HepG2 (cell line): ENCODE measurements at regions not wholly inside any gene's neighbourhood (a gene's known extent, or its start where the extent isn't known, plus 50 kb on each side); places are given as distances from the start of the nearest gene placed in this dataset.

Experiments used
- ATAC-seq: fragments of 200-7000 bp; cut with Tn5 transposase; 3 replicates; pipeline ENCODE4 v1.9.1; 2020; ENCODE audit warnings: mild to moderate bottlenecking, moderate library complexity
- BruUV-seq: library from RNA; stranded (reverse); fragments of 400-500 nt; replicated peaks from 2 replicates; lab custom pipeline; 2021; lab: Mats Ljungman, UMichigan
- CTCF ChIA-PET: fragments of 300-600 bp; formaldehyde crosslinking; extraction: SDS; loops from one replicate; lab custom pipeline; 2021; ENCODE audit warnings: low total read pairs, inconsistent platforms, low intra/inter-chr PET ratio; lab: Yijun Ruan, JAX
- POLR2A ChIA-PET: fragments of 350-600 bp; sonication (Branson Sonifier 250); formaldehyde crosslinking; loops from one replicate; lab custom pipeline; 2020; ENCODE audit warnings: antibody characterized with exemption, inconsistent platforms; lab: Yijun Ruan, JAX
- DNase-seq: peaks from one replicate; pipeline ENCODE4 v3.0.0-alpha.2; 2015; ENCODE audit warnings: low spot score
- FAIRE-seq: peaks from 3 replicates; lab custom pipeline; 2011; peaks lifted over from hg19 to GRCh38; lab: Jason Lieb, UNC
- H2AFZ ChIP-seq: one replicate; pipeline ENCODE4 v1.6.1; 2011; ENCODE audit warnings: low read length, inconsistent platforms
- H3K27ac ChIP-seq: fragments of 300-600 bp; 3 replicates; pipeline ENCODE4 v1.8.0; 2011; ENCODE audit warnings: mixed run types, mild to moderate bottlenecking, mixed read lengths, low read length, inconsistent platforms; ENCODE audit not compliant: insufficient read depth; ENCODE audit errors: extremely low read length
- H3K27me3 ChIP-seq, 2 experiments: fragments of 200-600 bp in 1 of 2; 2 replicates in 1 of 2; 3 replicates in 1 of 2; pipeline versions ENCODE4 v1.6.0 to v1.8.0; 2011; ENCODE audit warnings: low read length in 2 of 2, mild to moderate bottlenecking in 2 of 2, moderate library complexity in 2 of 2, inconsistent platforms in 1 of 2; ENCODE audit not compliant: insufficient read depth in 2 of 2, control insufficient read depth in 1 of 2
- H3K36me3 ChIP-seq, 2 experiments: fragments of 200-600 bp in 1 of 2; replicated peaks in 1 of 2; 2 replicates in 1 of 2; 3 replicates in 1 of 2; pipeline versions ENCODE4 v1.5.1 to v1.8.0; 2011; ENCODE audit warnings: low read length in 2 of 2, inconsistent platforms in 1 of 2; ENCODE audit not compliant: insufficient read depth in 2 of 2, control insufficient read depth in 1 of 2
- H3K4me1 ChIP-seq: 2 replicates; pipeline ENCODE4 v1.5.1; 2012; ENCODE audit warnings: low read length, inconsistent platforms; ENCODE audit not compliant: insufficient read depth
- H3K4me2 ChIP-seq: 2 replicates; pipeline ENCODE4 v1.6.0; 2011; ENCODE audit warnings: low read depth, low read length, inconsistent platforms
- H3K4me3 ChIP-seq, 3 experiments: fragments of 200-600 bp in 1 of 3; sonication (generic), shearing (Covaris generic) in 1 of 3; replicated peaks in 1 of 3; 2 replicates each; pipeline ENCODE4 v1.5.1; 2011 to 2016; ENCODE audit warnings: low read length in 3 of 3, inconsistent platforms in 2 of 3, low read depth in 2 of 3, mild to moderate bottlenecking in 2 of 3, control low read depth in 1 of 3, mixed read lengths in 1 of 3; ENCODE audit not compliant: insufficient read depth in 1 of 3
- H3K79me2 ChIP-seq: one replicate; pipeline ENCODE4 v1.6.1; 2011; ENCODE audit warnings: low read length, inconsistent platforms; ENCODE audit not compliant: insufficient read depth
- H3K9ac ChIP-seq: 2 replicates; pipeline ENCODE4 v1.6.0; 2011; ENCODE audit warnings: mild to moderate bottlenecking, low read depth, low read length, inconsistent platforms; ENCODE audit not compliant: insufficient read depth
- H3K9me3 ChIP-seq: 2 replicates; pipeline ENCODE4 v1.5.1; 2012; ENCODE audit warnings: mild to moderate bottlenecking, low read length
- H4K20me1 ChIP-seq: 2 replicates; pipeline ENCODE4 v1.6.0; 2011; ENCODE audit warnings: inconsistent platforms, mild to moderate bottlenecking, low read length, moderate library complexity; ENCODE audit not compliant: insufficient read depth
- DPF2 ChIP-seq: sonication (generic); formaldehyde crosslinking; IDR thresholded peaks from 2 replicates; pipeline ENCODE4 v1.4.0; 2020; ENCODE audit warnings: mild to moderate bottlenecking, low read depth, missing genetic modification reagents, borderline replicate concordance
- ETV6 ChIP-seq: sonication (generic); formaldehyde crosslinking; conservative IDR thresholded peaks from 2 replicates; pipeline ENCODE4 v1.4.0; 2020; ENCODE audit warnings: missing genetic modification reagents
- EZH2 ChIP-seq: conservative IDR thresholded peaks from 2 replicates; pipeline ENCODE4 v1.6.1; 2012; ENCODE audit warnings: mild to moderate bottlenecking, low read depth, low read length, moderate library complexity
- HDAC6 ChIP-seq: fragments of 200-600 bp; sonication (generic); IDR thresholded peaks from 2 replicates; pipeline ENCODE4 v1.7.0; 2017; ENCODE audit warnings: mild to moderate bottlenecking, antibody characterized with exemption, low read length, low read depth
- MEIS2 ChIP-seq: sonication (generic); formaldehyde crosslinking; IDR thresholded peaks from 2 replicates; pipeline ENCODE4 v1.9.0; 2021; ENCODE audit warnings: mild to moderate bottlenecking, missing genetic modification reagents
- NR1H2 ChIP-seq: sonication (generic); formaldehyde crosslinking; IDR thresholded peaks from 2 replicates; pipeline ENCODE4 v1.8.1; 2022; ENCODE audit warnings: low read depth, missing genetic modification reagents, borderline replicate concordance
- PHF8 ChIP-seq: sonication (generic); formaldehyde crosslinking; IDR thresholded peaks from 2 replicates; pipeline ENCODE4 v1.5.0; 2020; ENCODE audit warnings: missing genetic modification reagents
- RNF2 ChIP-seq: fragments of 450-650 bp; conservative IDR thresholded peaks from 2 replicates; pipeline ENCODE4 v1.6.1; 2016; ENCODE audit warnings: low read depth
- ZBTB21 ChIP-seq: sonication (generic); formaldehyde crosslinking; IDR thresholded peaks from 2 replicates; pipeline ENCODE4 v1.4.0; 2020; ENCODE audit warnings: missing genetic modification reagents
- ZNF329 ChIP-seq: sonication (generic); formaldehyde crosslinking; IDR thresholded peaks from 2 replicates; pipeline ENCODE4 v1.9.0; 2021; ENCODE audit warnings: low read depth, mild to moderate bottlenecking, missing genetic modification reagents
- ZNF451 ChIP-seq: sonication (generic); formaldehyde crosslinking; IDR thresholded peaks from 2 replicates; pipeline ENCODE4 v1.5.0; 2020; ENCODE audit warnings: mild to moderate bottlenecking, missing genetic modification reagents
- ZNF558 ChIP-seq: sonication (generic); formaldehyde crosslinking; IDR thresholded peaks from 2 replicates; pipeline ENCODE4 v1.9.0; 2022; ENCODE audit warnings: mild to moderate bottlenecking, missing genetic modification reagents, borderline replicate concordance
- ZNF567 ChIP-seq: sonication (generic); formaldehyde crosslinking; IDR thresholded peaks from 2 replicates; pipeline ENCODE4 v1.8.1; 2023; ENCODE audit warnings: mild to moderate bottlenecking, missing genetic modification reagents, borderline replicate concordance
- WGBS: methylation state at CpG from one replicate; pipeline ENCODE4 v1.1.6; 2017; ENCODE audit warnings: low lambda C conversion rate; 5-methylcytosine and 5-hydroxymethylcytosine counted together
- in situ Hi-C: cut with HindIII; loops from 2 replicates; pipeline ENCODE4 v1.10.0; 2017; ENCODE audit warnings: low pct_unique_long_range_greater_than_20kb; ENCODE audit not compliant: extremely low pct_ligation_motif_present
- intact Hi-C: fragments of 100-400 bp; cut with micrococcal nuclease; formaldehyde crosslinking; loops from one replicate; pipeline ENCODE4 v1.10.0; 2022; ENCODE audit not compliant: unreplicated experiment
- TF ChIP-seq, protein P1 (sequence below): sonication (generic); formaldehyde crosslinking; IDR thresholded peaks from 2 replicates; pipeline ENCODE4 v1.4.0; 2020; ENCODE audit warnings: mild to moderate bottlenecking, low read depth, missing genetic modification reagents
- TF ChIP-seq, protein P2 (sequence below): sonication (generic); formaldehyde crosslinking; IDR thresholded peaks from 2 replicates; pipeline ENCODE4 v1.8.0; 2022; ENCODE audit warnings: mild to moderate bottlenecking, missing genetic modification reagents, borderline replicate concordance
- TF ChIP-seq, protein P3 (sequence below): sonication (generic); formaldehyde crosslinking; IDR thresholded peaks from 2 replicates; pipeline ENCODE4 v1.5.1; 2020; ENCODE audit warnings: mild to moderate bottlenecking, missing genetic modification reagents, borderline replicate concordance

DNA sequence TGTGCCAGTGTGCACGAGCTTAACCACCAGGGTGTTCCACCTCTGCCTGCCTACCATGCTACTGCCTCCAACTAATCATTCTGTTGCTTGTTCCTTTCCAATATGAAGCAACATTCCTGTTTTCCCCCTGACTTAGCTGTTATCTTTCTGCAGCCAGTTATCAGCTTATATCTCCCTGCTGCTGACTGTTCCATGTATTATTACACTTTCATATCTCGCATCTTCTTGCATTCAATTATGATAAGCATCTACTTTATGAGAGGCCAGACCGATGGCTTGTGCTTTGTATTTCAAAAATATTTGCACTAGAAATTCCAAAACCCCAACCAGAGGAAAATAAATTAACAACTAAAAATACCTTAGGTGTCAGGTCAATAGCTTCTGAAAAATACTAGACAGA, 394.0 kb upstream of the BRINP1 start:
- intact Hi-C loops (no loop called here), in situ Hi-C loops (no loop called here)
- no TSS peak for BruUV-seq
- ChIA-PET CTCF (no interaction called here), POLR2A (no interaction called here)
- no peak overlapping the region for H2AFZ ChIP-seq
- H3K4me1 ChIP-seq, result no peaks in the 10 kb centered on the region
- H3K79me2 ChIP-seq, result no peaks in the 10 kb centered on the region
- DNase-seq (no peak), FAIRE-seq (no peak), ATAC-seq (no peak)
- TF ChIP-seq HDAC6 (no peak), MEIS2 (CRISPR knock-in tag) (no peak), PHF8 (CRISPR knock-in tag) (no peak), EZH2 (no peak), DPF2 (CRISPR knock-in tag) (no peak)
- H3K4me3 ChIP-seq, result no peak overlapping the region
- H3K27ac ChIP-seq, result no peak overlapping the region
- H3K9me3 ChIP-seq, result no peaks in the 10 kb centered on the region
- H3K27me3 ChIP-seq, result no peaks in the 10 kb centered on the region
- 0% methylated on average over 3 of the region's 3 CpGs for WGBS
- H3K36me3 ChIP-seq, result no peaks in the 10 kb centered on the region
- H3K4me2 ChIP-seq, result no peak overlapping the region
- H3K9ac ChIP-seq, result no peak overlapping the region
- H4K20me1 ChIP-seq, result no peaks in the 10 kb centered on the region

DNA sequence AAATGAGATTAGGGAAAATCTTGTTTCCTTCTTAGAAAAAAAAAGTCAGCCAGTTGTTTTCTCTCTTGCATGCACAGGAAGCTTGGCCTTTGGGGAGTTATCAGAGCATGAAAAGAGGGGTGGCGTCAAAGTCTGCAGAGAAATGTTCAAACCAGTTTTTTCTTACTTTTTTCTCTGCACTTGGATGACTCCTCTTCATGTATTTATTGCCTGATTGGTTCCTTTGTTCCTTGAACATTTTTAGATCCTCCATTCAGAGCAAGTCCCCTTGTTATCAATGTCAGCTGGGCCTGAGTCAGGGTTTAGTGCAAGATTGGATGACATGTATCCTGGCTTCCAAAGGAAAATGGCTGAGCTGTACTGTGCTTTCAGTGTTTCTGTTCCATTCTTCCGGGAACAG, 392.6 kb upstream of the BRINP1 start:
- Histone ChIP-seq H3K4me1 (no peaks in the 10 kb centered on the region), H3K36me3 (no peaks in the 10 kb centered on the region), H3K4me3 (no peak overlapping the region), H3K79me2 (no peaks in the 10 kb centered on the region), H3K9ac (no peak overlapping the region), H4K20me1 (no peaks in the 10 kb centered on the region), H3K4me2 (no peak overlapping the region), H3K27ac (no peak overlapping the region), H2AFZ (no peak overlapping the region), H3K9me3 (no peaks in the 10 kb centered on the region), H3K27me3 (no peaks in the 10 kb centered on the region)
- DNase-seq (no peak), ATAC-seq (no peak), FAIRE-seq (no peak)
- ChIA-PET POLR2A (no interaction called here), CTCF (no interaction called here)
- in situ Hi-C loops (no loop called here), intact Hi-C loops (no loop called here)
- 0% methylated on average over 2 of the region's 2 CpGs for WGBS
- BruUV-seq, result no TSS peak
- TF ChIP-seq ZNF558 (CRISPR knock-in tag), result no peak
- TF ChIP-seq NR1H2 (CRISPR knock-in tag), result no peak
- no peak for TF ChIP-seq ZNF451 (CRISPR knock-in tag)
- TF ChIP-seq, protein P1, sequence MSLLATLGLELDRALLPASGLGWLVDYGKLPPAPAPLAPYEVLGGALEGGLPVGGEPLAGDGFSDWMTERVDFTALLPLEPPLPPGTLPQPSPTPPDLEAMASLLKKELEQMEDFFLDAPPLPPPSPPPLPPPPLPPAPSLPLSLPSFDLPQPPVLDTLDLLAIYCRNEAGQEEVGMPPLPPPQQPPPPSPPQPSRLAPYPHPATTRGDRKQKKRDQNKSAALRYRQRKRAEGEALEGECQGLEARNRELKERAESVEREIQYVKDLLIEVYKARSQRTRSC (CRISPR knock-in tag), result no peak
- TF ChIP-seq ZBTB21 (CRISPR knock-in tag), result no peak
- no peak for TF ChIP-seq ZNF329 (CRISPR knock-in tag)
- TF ChIP-seq, protein P2, sequence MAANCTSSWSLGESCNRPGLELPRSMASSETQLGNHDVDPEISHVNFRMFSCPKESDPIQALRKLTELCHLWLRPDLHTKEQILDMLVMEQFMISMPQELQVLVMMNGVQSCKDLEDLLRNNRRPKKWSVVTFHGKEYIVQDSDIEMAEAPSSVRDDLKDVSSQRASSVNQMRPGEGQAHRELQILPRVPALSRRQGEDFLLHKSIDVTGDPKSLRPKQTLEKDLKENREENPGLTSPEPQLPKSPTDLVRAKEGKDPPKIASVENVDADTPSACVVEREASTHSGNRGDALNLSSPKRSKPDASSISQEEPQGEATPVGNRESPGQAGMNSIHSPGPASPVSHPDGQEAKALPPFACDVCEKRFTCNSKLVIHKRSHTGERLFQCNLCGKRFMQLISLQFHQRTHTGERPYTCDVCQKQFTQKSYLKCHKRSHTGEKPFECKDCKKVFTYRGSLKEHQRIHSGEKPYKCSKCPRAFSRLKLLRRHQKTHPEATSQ (CRISPR knock-in tag), result no peak
- no peak for TF ChIP-seq ZNF567 (CRISPR knock-in tag)
- no peak for TF ChIP-seq ETV6 (CRISPR knock-in tag)
- no peak for TF ChIP-seq RNF2
- TF ChIP-seq, protein P3, sequence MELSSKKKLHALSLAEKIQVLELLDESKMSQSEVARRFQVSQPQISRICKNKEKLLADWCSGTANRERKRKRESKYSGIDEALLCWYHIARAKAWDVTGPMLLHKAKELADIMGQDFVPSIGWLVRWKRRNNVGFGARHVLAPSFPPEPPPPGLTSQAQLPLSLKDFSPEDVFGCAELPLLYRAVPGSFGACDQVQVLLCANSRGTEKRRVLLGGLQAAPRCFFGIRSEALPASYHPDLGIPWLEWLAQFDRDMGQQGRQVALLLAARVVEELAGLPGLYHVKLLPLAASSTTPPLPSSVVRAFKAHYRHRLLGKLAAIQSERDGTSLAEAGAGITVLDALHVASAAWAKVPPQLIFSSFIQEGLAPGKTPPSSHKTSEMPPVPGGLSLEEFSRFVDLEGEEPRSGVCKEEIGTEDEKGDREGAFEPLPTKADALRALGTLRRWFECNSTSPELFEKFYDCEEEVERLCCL (CRISPR knock-in tag), result no peak
